Left colon (tissue), 2 donors: ENCODE measurements at regions not wholly inside any gene's neighbourhood (a gene's known extent, or its start where the extent isn't known, plus 50 kb on each side); places are given as distances from the start of the nearest gene placed in this dataset.
"Not testable (repeated sequence)": the region's sequence is repeated elsewhere in the genome, so short reads cannot be mapped to it uniquely, and the experiment has no call there.

ENCODE experiments used
- ATAC-seq: fragments of 200-7000 bp; cut with Tn5 transposase; one replicate; pipeline ENCODE4 v1.9.1; 2020; ENCODE audit warnings: mild to moderate bottlenecking, moderate library complexity
- DNase-seq, 2 donors: peaks; one replicate each; pipeline ENCODE4 v3.0.0-alpha.2; 2020
- intact Hi-C, 2 donors: fragments of 100-400 bp; cut with DNase I in 1 of 2; cut with micrococcal nuclease in 1 of 2; formaldehyde crosslinking; loops; one replicate each; pipeline versions ENCODE4 v1.11.2 to v1.14.0; 2022; cut with DNase I, micrococcal nuclease
- donor health status: DM: no; HTN: no; CAD: no.
- donor health status: DM: yes; HTN: yes; CAD: no.

DNA sequence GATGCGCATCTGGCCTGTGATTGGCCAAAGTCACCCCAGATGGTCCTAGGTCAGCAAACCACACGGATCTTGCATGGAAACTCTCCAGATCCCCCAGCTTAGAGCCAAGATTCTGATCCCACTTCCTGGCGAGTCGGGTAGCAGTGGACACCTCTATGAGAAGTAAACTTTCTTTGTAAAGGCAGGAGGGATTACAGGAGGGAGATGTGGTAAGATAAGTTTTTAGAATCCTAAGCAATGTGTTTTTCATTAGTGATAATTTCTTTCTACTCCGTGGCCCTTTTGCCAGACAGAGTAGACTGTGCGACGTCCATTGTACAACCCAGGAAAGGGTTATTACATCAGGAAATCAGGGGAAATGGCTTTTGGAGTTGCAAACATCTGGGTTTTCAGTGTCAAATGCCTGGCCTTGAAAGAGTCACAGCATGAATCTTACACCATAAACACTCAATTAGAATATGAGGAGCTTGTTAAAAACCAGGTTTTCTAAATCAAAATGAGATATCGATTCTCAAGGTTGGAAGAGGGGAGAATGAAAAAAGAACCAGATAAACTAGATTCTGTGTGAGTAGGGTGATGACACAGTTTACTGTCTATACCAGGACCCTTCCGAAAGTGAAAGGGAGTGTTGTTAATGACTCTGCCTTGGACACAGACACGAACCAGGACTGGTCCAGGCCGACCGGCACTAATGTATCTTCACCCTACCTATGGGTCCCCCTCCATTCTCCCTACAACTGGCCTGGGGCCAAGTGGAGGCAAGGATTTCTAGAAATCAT lies 61.9 kb upstream of the WAC start:
- intact Hi-C loops, result no loop called here
- no peak for ATAC-seq
- DNase-seq, result no peak

DNA sequence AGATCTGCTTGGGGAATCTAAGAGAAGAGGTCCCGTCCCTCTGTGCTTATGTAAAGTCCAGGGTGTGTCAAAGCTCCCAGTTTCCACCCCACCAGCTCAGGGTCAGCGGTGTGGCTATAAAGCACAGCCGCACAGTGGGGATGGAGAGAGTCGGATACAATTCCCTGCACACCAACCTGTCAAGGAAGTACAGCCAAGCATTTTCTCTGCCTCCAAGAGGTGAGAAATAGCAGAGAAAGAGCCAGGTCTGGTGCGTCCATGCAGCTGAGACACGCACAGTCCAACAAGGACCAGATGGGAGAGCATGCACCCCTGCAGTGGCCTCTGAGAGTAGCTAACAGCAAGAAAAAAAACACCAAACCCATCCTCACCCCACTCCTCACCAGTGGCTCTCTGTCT lies 61.3 kb upstream of the WAC start:
- intact Hi-C loops, result no loop called here
- no peak for ATAC-seq
- DNase-seq, result no peak

DNA sequence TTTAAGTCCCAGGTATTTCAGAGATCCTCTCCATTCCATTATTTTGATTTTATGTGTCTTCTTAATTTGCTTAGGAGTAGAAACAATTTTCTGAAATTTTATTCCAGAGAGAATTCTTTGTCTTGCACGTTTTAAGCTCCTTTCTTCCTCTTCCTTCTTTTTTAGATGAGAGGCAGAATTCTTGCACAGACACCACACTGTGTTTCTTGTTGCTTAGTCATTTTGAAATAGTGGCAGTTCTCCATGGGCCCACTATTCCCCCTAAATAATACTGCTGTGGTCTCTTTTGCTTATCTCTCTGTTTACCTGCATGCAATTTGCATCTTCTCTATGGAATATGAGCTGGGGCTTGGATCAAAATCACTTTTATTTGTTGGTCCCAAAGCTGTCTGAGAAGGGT lies 54.3 kb upstream of the WAC start:
- DNase-seq, result no peak
- intact Hi-C loops, result no loop called here
- ATAC-seq, result no peak

DNA sequence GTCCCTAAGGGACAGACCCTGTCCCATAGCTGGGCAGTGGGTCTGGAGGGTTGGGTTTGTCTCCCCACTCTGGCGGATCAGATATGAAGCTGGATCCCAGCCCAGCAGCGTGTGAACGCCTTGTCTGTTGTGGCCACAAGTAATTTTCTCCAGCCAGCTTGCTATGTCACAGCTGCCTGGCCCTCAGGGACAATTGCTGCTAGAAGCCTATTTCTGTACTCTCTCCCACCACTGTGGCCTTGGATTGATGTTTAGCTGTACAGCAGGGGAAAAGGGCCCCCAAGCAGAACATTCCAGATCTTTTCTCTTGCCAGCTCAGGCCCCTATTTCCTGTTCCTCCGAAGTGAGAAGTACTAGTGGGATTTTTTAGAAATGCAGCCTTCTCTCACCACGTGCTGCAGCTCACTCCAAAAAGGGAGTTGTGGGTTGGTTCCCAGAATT lies 53.5 kb upstream of the WAC start:
- ATAC-seq (no peak), DNase-seq (no peak)
- intact Hi-C loops, result no loop called here

DNA sequence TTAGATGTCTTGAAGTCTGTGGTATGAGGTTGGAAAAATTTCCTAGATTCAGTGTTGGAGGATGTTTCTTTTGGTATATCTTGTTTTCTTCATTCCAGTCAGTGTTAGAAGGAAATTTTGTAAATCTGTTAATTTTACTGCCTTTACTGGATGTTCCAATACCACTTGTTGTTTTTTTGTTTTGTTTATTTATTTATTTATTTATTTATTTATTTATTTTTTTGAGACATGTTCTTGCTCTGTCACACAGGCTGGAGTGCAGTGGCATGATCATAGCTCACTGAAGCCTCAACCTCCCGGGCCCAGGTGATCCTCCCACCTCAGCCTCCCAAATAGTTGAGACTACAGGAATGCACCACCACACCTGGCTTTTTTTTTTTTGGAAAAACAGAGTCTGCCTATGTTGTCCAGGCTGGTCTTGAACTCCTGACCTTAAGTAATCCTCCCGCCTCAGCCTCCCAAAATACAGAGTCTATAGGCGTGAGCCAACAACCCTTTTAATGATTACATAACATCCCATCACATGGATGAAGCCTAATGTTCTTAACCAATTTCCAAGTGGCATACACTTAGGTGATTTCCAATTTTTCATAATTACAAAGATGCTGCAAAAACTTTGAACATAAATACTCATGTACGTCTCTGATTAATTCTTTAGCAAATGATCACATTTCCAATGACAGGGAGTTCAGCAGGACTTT lies 52.8 kb upstream of the WAC start:
- no peak for ATAC-seq
- intact Hi-C loops, result no loop called here

DNA sequence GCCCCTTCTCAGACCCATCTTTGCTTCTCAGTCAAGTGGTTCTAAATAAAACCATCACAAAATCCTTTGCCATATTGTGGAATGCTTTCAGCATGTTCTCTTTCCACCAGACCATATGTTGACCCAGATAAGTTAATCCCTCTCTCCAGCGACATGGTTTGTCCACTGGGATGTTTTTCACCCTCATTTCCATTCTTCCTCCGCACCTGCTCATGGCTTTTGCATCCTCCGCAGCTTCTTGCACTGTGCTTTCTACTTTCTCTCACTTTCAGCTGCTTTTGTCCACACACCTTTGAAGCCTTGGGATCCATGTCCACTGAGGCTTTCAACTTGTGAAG lies 52.3 kb upstream of the WAC start:
- no peak for DNase-seq
- intact Hi-C loops, result no loop called here
- no peak for ATAC-seq

More for the DNA sequence above, 52.8 kb upstream of the WAC start:
- DNase-seq, result no peak

DNA sequence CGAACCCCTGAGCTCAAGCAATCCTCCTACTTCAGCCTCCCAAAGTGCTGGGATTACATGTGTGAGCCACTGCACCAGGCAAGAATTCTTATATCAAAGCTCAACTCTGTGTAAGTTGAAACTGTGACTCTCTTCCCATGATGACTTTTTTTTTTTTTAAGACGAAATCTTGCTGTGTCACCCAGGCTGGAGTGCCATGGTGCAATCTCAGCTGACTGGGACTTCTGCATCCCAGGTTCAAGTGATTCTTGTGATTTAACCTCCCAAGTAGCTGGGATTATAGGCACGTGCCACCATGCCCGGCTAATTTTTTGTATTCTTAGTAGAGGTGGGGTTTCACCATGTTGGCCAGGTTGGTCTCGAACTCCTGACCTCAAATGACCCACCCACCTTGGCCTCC lies 51.6 kb upstream of the WAC start:
- intact Hi-C loops, ATAC-seq: not testable (repeated sequence)

DNA sequence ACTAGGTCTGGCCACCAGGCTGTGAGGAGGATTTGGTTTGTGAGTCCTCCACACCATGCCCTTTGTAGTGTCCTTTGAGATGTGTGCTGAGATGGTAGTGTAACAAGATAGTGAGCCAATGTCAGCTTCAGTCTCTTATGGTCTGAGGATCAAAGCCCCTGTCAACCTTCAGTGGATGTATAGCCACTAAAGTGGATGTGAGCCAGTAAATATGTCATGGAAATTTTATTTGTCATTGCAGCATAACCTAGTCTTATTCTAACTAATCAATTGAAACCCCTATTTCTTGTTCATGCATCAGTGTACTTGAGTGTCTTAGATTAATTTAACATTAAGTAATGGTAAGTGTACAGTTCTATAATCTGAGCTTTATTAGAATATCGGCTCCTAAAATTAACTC lies 51.0 kb upstream of the WAC start:
- intact Hi-C loops, result no loop called here
- ATAC-seq, result no peak
- DNase-seq, result no peak

More for the DNA sequence above, 51.6 kb upstream of the WAC start:
- DNase-seq, result not testable (repeated sequence)
